ENCODE measurements at regions not wholly inside any gene's neighbourhood (a gene's known extent, or its start where the extent isn't known, plus 50 kb on each side); places are given as distances from the start of the nearest gene placed in this dataset.

- H2AFZ ChIP-seq (ENCODE audit: insufficient read depth, low read depth, low read length, poor library complexity, severe bottlenecking), result no peak overlapping the region
- Mint-ChIP-seq H3K9me3 (ENCODE audit: insufficient read depth) (peaks cover 2% of the 10 kb centered on the region), H3K4me3 (no peak overlapping the region), H3K27me3 (no peaks in the 10 kb centered on the region), H3K27ac (no peak overlapping the region), H3K4me1 (no peaks in the 10 kb centered on the region)
- POLR2A ChIA-PET, result no interaction called here
- H3K9ac ChIP-seq (ENCODE audit: low read length), result no peak overlapping the region
- H3K9me3 ChIP-seq (ENCODE audit: control extremely low read depth in 1 of 3, control insufficient read depth in 2 of 3, insufficient read depth in 1 of 3, low read length in 2 of 3), result no peaks in the 10 kb centered on the region
- CTCF ChIA-PET, result no interaction called here
- H3K4me1 ChIP-seq (ENCODE audit: control insufficient read depth in 2 of 2, insufficient read depth in 2 of 2, low read length in 2 of 2), result no peaks in the 10 kb centered on the region
- H3K27ac ChIP-seq (ENCODE audit: low read length in 2 of 2), result no peak overlapping the region
- H3K79me2 ChIP-seq (ENCODE audit: control insufficient read depth, insufficient read depth, low read length), result no peaks in the 10 kb centered on the region
- no peak overlapping the region for H3K4me2 ChIP-seq (replicated peaks; ENCODE audit: low read depth, low read length, poor library complexity, severe bottlenecking)
- TF ChIP-seq EZH2 (IDR thresholded peaks at IDR 0.05; ENCODE audit: borderline replicate concordance, insufficient read depth, low read depth, low read length, poor library complexity, severe bottlenecking) (no peak), CTCF (IDR thresholded peaks at IDR 0.05) (no peak)
- intact Hi-C loops (cut with micrococcal nuclease), result no loop called here
- H3K36me3 ChIP-seq (replicated peaks in 1 of 2; ENCODE audit: control extremely low read depth in 1 of 2, control insufficient read depth in 1 of 2, extremely low read depth in 1 of 2, insufficient read depth in 2 of 2, low read length in 1 of 2), result no peaks in the 10 kb centered on the region
- no peaks in the 10 kb centered on the region for H4K20me1 ChIP-seq (ENCODE audit: control insufficient read depth, insufficient read depth, low read length, poor library complexity, severe bottlenecking)
- ATAC-seq (ENCODE audit: low read depth) (no peak), DNase-seq (no peak)
- H3K4me3 ChIP-seq (ENCODE audit: control extremely low read depth in 1 of 5, extremely low read depth in 1 of 5, insufficient read depth in 1 of 5, low read depth in 2 of 5, low read length in 4 of 5), result no peak overlapping the region
- H3K27me3 ChIP-seq (replicated peaks in 1 of 4; ENCODE audit: control extremely low read depth in 1 of 4, control insufficient read depth in 3 of 4, insufficient read depth in 4 of 4, low read length in 3 of 4), result no peaks in the 10 kb centered on the region
These were observed 911.5 kb downstream of the GLUD2 start for GRCh38 chrX:121958886-121959285.

- ATAC-seq (ENCODE audit: low read depth) (no peak), DNase-seq (no peak)
- Mint-ChIP-seq H3K4me1 (no peaks in the 10 kb centered on the region), H3K9me3 (ENCODE audit: insufficient read depth) (no peaks in the 10 kb centered on the region), H3K4me3 (no peak overlapping the region), H3K27me3 (no peaks in the 10 kb centered on the region), H3K27ac (no peak overlapping the region)
- no peaks in the 10 kb centered on the region for H3K4me1 ChIP-seq (ENCODE audit: control insufficient read depth in 2 of 2, insufficient read depth in 2 of 2, low read length in 2 of 2)
- no peaks in the 10 kb centered on the region for H3K79me2 ChIP-seq (ENCODE audit: control insufficient read depth, insufficient read depth, low read length)
- H3K9me3 ChIP-seq (ENCODE audit: control extremely low read depth in 1 of 3, control insufficient read depth in 2 of 3, insufficient read depth in 1 of 3, low read length in 2 of 3), result peaks cover 0 to 1% (median 0%) of the 10 kb centered on the region in 3 donors
- H3K9ac ChIP-seq (ENCODE audit: low read length), result no peak overlapping the region
- no peaks in the 10 kb centered on the region for H3K27me3 ChIP-seq (replicated peaks in 1 of 4; ENCODE audit: control extremely low read depth in 1 of 4, control insufficient read depth in 3 of 4, insufficient read depth in 4 of 4, low read length in 3 of 4)
- H3K4me2 ChIP-seq (replicated peaks; ENCODE audit: low read depth, low read length, poor library complexity, severe bottlenecking), result no peak overlapping the region
- no peaks in the 10 kb centered on the region for H4K20me1 ChIP-seq (ENCODE audit: control insufficient read depth, insufficient read depth, low read length, poor library complexity, severe bottlenecking)
- H3K4me3 ChIP-seq (ENCODE audit: control extremely low read depth in 1 of 5, extremely low read depth in 1 of 5, insufficient read depth in 1 of 5, low read depth in 2 of 5, low read length in 4 of 5), result no peak overlapping the region
- CTCF ChIA-PET, result no interaction called here
- no peak overlapping the region for H3K27ac ChIP-seq (ENCODE audit: low read length in 2 of 2)
- WGBS (ENCODE audit: insufficient coverage), result 86% methylated on average over 1 of the region's 2 CpGs
- H3K36me3 ChIP-seq (replicated peaks in 1 of 2; ENCODE audit: control extremely low read depth in 1 of 2, control insufficient read depth in 1 of 2, extremely low read depth in 1 of 2, insufficient read depth in 2 of 2, low read length in 1 of 2), result no peaks in the 10 kb centered on the region
- no peak overlapping the region for H2AFZ ChIP-seq (ENCODE audit: insufficient read depth, low read depth, low read length, poor library complexity, severe bottlenecking)
- POLR2A ChIA-PET, result no interaction called here
- intact Hi-C loops (cut with micrococcal nuclease), result no loop called here
- TF ChIP-seq CTCF (IDR thresholded peaks at IDR 0.05) (no peak), EZH2 (IDR thresholded peaks at IDR 0.05; ENCODE audit: borderline replicate concordance, insufficient read depth, low read depth, low read length, poor library complexity, severe bottlenecking) (no peak)
These were observed 928.3 kb downstream of the GLUD2 start for GRCh38 chrX:121975671-121976070.

All from B cell (primary cell).